ENCODE measurements at regions not wholly inside any gene's neighbourhood (a gene's known extent, or its start where the extent isn't known, plus 50 kb on each side); places are given as distances from the start of the nearest gene placed in this dataset.

GRCh38 chr6:149174962-149175361 lies 142.6 kb upstream of the TAB2 start:
- H3K4me2 ChIP-seq (ENCODE audit: insufficient read depth, low read length), result no peak overlapping the region
- no peak for DNase-seq (ENCODE audit: insufficient read length, low spot score, missing footprints)
- no peaks in the 10 kb centered on the region for H3K9me3 ChIP-seq (ENCODE audit: low read depth, low read length)
- H3K4me3 ChIP-seq (ENCODE audit: insufficient read depth, low read length), result no peak overlapping the region
- H3K4me1 ChIP-seq (ENCODE audit: insufficient read depth, low read length), result peaks cover 3% of the 10 kb centered on the region
- no peaks in the 10 kb centered on the region for H4K20me1 ChIP-seq (ENCODE audit: insufficient read depth, low read length)
- H3K27ac ChIP-seq (ENCODE audit: low read depth, low read length), result no peak overlapping the region
- no peak overlapping the region for H2AFZ ChIP-seq (ENCODE audit: low read length)
- no peaks in the 10 kb centered on the region for H3K79me2 ChIP-seq (ENCODE audit: insufficient read depth, low read length)
- H3K36me3 ChIP-seq (ENCODE audit: insufficient read depth, low read length), result no peaks in the 10 kb centered on the region
- no peaks in the 10 kb centered on the region for H3K27me3 ChIP-seq (ENCODE audit: insufficient read depth, low read length)
- no peak for TF ChIP-seq CTCF (IDR thresholded peaks at IDR 0.05; ENCODE audit: extremely low read depth, low read depth, low read length)

- H3K4me2 ChIP-seq (ENCODE audit: insufficient read depth, low read length), result no peak overlapping the region
- no peaks in the 10 kb centered on the region for H4K20me1 ChIP-seq (ENCODE audit: insufficient read depth, low read length)
- DNase-seq (ENCODE audit: insufficient read length, low spot score, missing footprints), result no peak
- H3K27ac ChIP-seq (ENCODE audit: low read depth, low read length), result no peak overlapping the region
- H3K4me3 ChIP-seq (ENCODE audit: insufficient read depth, low read length), result no peak overlapping the region
- no peaks in the 10 kb centered on the region for H3K36me3 ChIP-seq (ENCODE audit: insufficient read depth, low read length)
- no peaks in the 10 kb centered on the region for H3K9me3 ChIP-seq (ENCODE audit: low read depth, low read length)
- H2AFZ ChIP-seq (ENCODE audit: low read length), result no peak overlapping the region
- no peaks in the 10 kb centered on the region for H3K4me1 ChIP-seq (ENCODE audit: insufficient read depth, low read length)
- TF ChIP-seq CTCF (IDR thresholded peaks at IDR 0.05; ENCODE audit: extremely low read depth, low read depth, low read length), result no peak
- H3K27me3 ChIP-seq (ENCODE audit: insufficient read depth, low read length), result no peaks in the 10 kb centered on the region
- H3K79me2 ChIP-seq (ENCODE audit: insufficient read depth, low read length), result no peaks in the 10 kb centered on the region
Measured at GRCh38 chr6:149176971-149177667, 140.4 kb upstream of the TAB2 start.

GRCh38 chr6:149179431-149179830 lies 138.1 kb upstream of the TAB2 start:
- Histone ChIP-seq H4K20me1 (ENCODE audit: insufficient read depth, low read length) (no peaks in the 10 kb centered on the region), H3K9me3 (ENCODE audit: low read depth, low read length) (no peaks in the 10 kb centered on the region), H3K27ac (ENCODE audit: low read depth, low read length) (no peak overlapping the region), H3K79me2 (ENCODE audit: insufficient read depth, low read length) (no peaks in the 10 kb centered on the region), H3K4me1 (ENCODE audit: insufficient read depth, low read length) (no peaks in the 10 kb centered on the region), H2AFZ (ENCODE audit: low read length) (no peak overlapping the region), H3K36me3 (ENCODE audit: insufficient read depth, low read length) (no peaks in the 10 kb centered on the region), H3K27me3 (ENCODE audit: insufficient read depth, low read length) (no peaks in the 10 kb centered on the region), H3K4me2 (ENCODE audit: insufficient read depth, low read length) (no peak overlapping the region), H3K4me3 (ENCODE audit: insufficient read depth, low read length) (no peak overlapping the region)
- no peak for TF ChIP-seq CTCF (IDR thresholded peaks at IDR 0.05; ENCODE audit: extremely low read depth, low read depth, low read length)
- no peak for DNase-seq (ENCODE audit: insufficient read length, low spot score, missing footprints)

GRCh38 chr6:149181304-149181703 lies 136.2 kb upstream of the TAB2 start:
- DNase-seq (ENCODE audit: insufficient read length, low spot score, missing footprints), result no peak
- Histone ChIP-seq H3K27ac (ENCODE audit: low read depth, low read length) (no peak overlapping the region), H3K27me3 (ENCODE audit: insufficient read depth, low read length) (no peaks in the 10 kb centered on the region)

More at GRCh38 chr6:149181304-149181703, 136.2 kb upstream of the TAB2 start:
- Histone ChIP-seq H3K36me3 (ENCODE audit: insufficient read depth, low read length) (no peaks in the 10 kb centered on the region), H3K9me3 (ENCODE audit: low read depth, low read length) (no peaks in the 10 kb centered on the region), H2AFZ (ENCODE audit: low read length) (no peak overlapping the region), H3K79me2 (ENCODE audit: insufficient read depth, low read length) (no peaks in the 10 kb centered on the region), H4K20me1 (ENCODE audit: insufficient read depth, low read length) (no peaks in the 10 kb centered on the region), H3K4me1 (ENCODE audit: insufficient read depth, low read length) (no peaks in the 10 kb centered on the region), H3K4me3 (ENCODE audit: insufficient read depth, low read length) (no peak overlapping the region), H3K4me2 (ENCODE audit: insufficient read depth, low read length) (no peak overlapping the region)
- TF ChIP-seq CTCF (IDR thresholded peaks at IDR 0.05; ENCODE audit: extremely low read depth, low read depth, low read length), result no peak

All from osteoblast (primary cell).